Lower leg skin (tissue), 3 donors: ENCODE measurements at regions not wholly inside any gene's neighbourhood (a gene's known extent, or its start where the extent isn't known, plus 50 kb on each side); places are given as distances from the start of the nearest gene placed in this dataset.

ENCODE experiments used
- POLR2A ChIP-seq, 2 donors: fragments of 450-650 bp; IDR thresholded peaks; one replicate each; pipeline ENCODE4 v1.6.1; 2016 to 2017; ENCODE audit warnings: antibody characterized with exemption in 2 of 2, mild to moderate bottlenecking in 1 of 2, moderate library complexity in 1 of 2
- TF ChIP-seq, protein P1 (sequence below), 3 donors: fragments of 450-650 bp; IDR thresholded peaks; one replicate each; pipeline ENCODE4 v1.5.1; 2016; ENCODE audit warnings: antibody characterized with exemption in 3 of 3, mild to moderate bottlenecking in 3 of 3, moderate library complexity in 2 of 3

DNA sequence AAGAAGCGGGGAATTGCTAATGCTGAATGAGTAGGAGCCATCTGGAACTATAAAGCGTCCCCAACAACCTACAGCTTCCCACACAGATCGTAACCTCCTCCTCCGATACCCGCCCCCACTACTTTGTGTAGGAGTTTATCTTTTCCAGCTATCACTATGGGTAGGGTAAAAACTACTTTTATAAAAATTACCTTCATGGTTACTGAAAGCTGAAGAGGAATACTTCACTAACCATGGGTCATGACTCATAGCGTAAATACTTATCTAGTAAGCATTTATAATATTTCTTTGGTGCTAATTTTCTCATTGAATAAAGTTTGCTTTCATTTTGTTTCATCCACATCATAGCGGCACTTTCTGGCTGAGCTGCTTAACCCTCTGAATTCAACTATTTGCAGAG lies 79.4 kb upstream of the TNIP3 start:
- TF ChIP-seq, protein P1, sequence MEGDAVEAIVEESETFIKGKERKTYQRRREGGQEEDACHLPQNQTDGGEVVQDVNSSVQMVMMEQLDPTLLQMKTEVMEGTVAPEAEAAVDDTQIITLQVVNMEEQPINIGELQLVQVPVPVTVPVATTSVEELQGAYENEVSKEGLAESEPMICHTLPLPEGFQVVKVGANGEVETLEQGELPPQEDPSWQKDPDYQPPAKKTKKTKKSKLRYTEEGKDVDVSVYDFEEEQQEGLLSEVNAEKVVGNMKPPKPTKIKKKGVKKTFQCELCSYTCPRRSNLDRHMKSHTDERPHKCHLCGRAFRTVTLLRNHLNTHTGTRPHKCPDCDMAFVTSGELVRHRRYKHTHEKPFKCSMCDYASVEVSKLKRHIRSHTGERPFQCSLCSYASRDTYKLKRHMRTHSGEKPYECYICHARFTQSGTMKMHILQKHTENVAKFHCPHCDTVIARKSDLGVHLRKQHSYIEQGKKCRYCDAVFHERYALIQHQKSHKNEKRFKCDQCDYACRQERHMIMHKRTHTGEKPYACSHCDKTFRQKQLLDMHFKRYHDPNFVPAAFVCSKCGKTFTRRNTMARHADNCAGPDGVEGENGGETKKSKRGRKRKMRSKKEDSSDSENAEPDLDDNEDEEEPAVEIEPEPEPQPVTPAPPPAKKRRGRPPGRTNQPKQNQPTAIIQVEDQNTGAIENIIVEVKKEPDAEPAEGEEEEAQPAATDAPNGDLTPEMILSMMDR (IDR thresholded peaks at IDR 0.05): no peak
- no peak for TF ChIP-seq POLR2A (IDR thresholded peaks at IDR 0.05)
